ENCODE measurements at regions not wholly inside any gene's neighbourhood (a gene's known extent, or its start where the extent isn't known, plus 50 kb on each side); places are given as distances from the start of the nearest gene placed in this dataset.

- TF ChIP-seq GATA2 (IDR thresholded peaks at IDR 0.05; ENCODE audit: low read depth, low read length) = no peak
- TF ChIP-seq GATA3 (IDR thresholded peaks at IDR 0.05; ENCODE audit: low read depth, low read length) = no peak
These were observed 91.0 kb upstream of the TAS2R1 start for GRCh38 chr5:9721161-9721560.

All from SH-SY5Y (cell line).